ENCODE measurements at regions not wholly inside any gene's neighbourhood (a gene's known extent, or its start where the extent isn't known, plus 50 kb on each side); places are given as distances from the start of the nearest gene placed in this dataset.

- Mint-ChIP-seq H3K27ac (no peak overlapping the region), H3K4me1 (peaks cover 31% of the 10 kb centered on the region), H3K4me3 (no peak overlapping the region), H3K27me3 (ENCODE audit: insufficient read depth, low read depth, poor library complexity) (no peaks in the 10 kb centered on the region), H3K36me3 (ENCODE audit: low read depth) (no peaks in the 10 kb centered on the region), H3K9me3 (no peaks in the 10 kb centered on the region)
- H3K27ac ChIP-seq (ENCODE audit: low read depth), result no peak overlapping the region
- no peak for ATAC-seq
- TF ChIP-seq EZH2phosphoT487 (IDR thresholded peaks at IDR 0.05; ENCODE audit: unreplicated experiment) (no peak), POLR2AphosphoS5 (IDR thresholded peaks at IDR 0.05; ENCODE audit: low read depth) (no peak), NANOG (IDR thresholded peaks at IDR 0.05; ENCODE audit: borderline replicate concordance) (no peak), JUNB (IDR thresholded peaks at IDR 0.05; ENCODE audit: unreplicated experiment) (no peak), EZH2 (IDR thresholded peaks at IDR 0.05; ENCODE audit: low read depth, unreplicated experiment) (no peak), CREB1 (CRISPR knock-in tag; IDR thresholded peaks at IDR 0.05; ENCODE audit: low read depth) (no peak)
- TF ChIP-seq, protein P1, sequence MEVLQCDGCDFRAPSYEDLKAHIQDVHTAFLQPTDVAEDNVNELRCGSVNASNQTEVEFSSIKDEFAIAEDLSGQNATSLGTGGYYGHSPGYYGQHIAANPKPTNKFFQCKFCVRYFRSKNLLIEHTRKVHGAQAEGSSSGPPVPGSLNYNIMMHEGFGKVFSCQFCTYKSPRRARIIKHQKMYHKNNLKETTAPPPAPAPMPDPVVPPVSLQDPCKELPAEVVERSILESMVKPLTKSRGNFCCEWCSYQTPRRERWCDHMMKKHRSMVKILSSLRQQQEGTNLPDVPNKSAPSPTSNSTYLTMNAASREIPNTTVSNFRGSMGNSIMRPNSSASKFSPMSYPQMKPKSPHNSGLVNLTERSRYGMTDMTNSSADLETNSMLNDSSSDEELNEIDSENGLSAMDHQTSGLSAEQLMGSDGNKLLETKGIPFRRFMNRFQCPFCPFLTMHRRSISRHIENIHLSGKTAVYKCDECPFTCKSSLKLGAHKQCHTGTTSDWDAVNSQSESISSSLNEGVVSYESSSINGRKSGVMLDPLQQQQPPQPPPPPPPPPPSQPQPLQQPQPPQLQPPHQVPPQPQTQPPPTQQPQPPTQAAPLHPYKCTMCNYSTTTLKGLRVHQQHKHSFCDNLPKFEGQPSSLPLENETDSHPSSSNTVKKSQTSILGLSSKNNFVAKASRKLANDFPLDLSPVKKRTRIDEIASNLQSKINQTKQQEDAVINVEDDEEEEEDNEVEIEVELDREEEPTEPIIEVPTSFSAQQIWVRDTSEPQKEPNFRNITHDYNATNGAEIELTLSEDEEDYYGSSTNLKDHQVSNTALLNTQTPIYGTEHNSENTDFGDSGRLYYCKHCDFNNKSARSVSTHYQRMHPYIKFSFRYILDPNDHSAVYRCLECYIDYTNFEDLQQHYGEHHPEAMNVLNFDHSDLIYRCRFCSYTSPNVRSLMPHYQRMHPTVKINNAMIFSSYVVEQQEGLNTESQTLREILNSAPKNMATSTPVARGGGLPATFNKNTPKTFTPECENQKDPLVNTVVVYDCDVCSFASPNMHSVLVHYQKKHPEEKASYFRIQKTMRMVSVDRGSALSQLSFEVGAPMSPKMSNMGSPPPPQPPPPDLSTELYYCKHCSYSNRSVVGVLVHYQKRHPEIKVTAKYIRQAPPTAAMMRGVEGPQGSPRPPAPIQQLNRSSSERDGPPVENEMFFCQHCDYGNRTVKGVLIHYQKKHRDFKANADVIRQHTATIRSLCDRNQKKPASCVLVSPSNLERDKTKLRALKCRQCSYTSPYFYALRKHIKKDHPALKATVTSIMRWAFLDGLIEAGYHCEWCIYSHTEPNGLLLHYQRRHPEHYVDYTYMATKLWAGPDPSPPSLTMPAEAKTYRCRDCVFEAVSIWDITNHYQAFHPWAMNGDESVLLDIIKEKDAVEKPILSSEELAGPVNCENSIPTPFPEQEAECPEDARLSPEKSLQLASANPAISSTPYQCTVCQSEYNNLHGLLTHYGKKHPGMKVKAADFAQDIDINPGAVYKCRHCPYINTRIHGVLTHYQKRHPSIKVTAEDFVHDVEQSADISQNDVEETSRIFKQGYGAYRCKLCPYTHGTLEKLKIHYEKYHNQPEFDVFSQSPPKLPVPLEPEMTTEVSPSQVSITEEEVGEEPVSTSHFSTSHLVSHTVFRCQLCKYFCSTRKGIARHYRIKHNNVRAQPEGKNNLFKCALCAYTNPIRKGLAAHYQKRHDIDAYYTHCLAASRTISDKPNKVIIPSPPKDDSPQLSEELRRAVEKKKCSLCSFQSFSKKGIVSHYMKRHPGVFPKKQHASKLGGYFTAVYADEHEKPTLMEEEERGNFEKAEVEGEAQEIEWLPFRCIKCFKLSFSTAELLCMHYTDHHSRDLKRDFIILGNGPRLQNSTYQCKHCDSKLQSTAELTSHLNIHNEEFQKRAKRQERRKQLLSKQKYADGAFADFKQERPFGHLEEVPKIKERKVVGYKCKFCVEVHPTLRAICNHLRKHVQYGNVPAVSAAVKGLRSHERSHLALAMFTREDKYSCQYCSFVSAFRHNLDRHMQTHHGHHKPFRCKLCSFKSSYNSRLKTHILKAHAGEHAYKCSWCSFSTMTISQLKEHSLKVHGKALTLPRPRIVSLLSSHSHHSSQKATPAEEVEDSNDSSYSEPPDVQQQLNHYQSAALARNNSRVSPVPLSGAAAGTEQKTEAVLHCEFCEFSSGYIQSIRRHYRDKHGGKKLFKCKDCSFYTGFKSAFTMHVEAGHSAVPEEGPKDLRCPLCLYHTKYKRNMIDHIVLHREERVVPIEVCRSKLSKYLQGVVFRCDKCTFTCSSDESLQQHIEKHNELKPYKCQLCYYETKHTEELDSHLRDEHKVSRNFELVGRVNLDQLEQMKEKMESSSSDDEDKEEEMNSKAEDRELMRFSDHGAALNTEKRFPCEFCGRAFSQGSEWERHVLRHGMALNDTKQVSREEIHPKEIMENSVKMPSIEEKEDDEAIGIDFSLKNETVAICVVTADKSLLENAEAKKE (CRISPR knock-in tag; IDR thresholded peaks at IDR 0.05), result no peak
- TF ChIP-seq, protein P2, sequence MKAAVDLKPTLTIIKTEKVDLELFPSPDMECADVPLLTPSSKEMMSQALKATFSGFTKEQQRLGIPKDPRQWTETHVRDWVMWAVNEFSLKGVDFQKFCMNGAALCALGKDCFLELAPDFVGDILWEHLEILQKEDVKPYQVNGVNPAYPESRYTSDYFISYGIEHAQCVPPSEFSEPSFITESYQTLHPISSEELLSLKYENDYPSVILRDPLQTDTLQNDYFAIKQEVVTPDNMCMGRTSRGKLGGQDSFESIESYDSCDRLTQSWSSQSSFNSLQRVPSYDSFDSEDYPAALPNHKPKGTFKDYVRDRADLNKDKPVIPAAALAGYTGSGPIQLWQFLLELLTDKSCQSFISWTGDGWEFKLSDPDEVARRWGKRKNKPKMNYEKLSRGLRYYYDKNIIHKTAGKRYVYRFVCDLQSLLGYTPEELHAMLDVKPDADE (IDR thresholded peaks at IDR 0.05), result no peak
- H2AFZ ChIP-seq, result 0 out of 2 replicates have a peak overlapping the region, but pooled peaks have one; percentile 20
- no peaks in the 10 kb centered on the region for H3K27me3 ChIP-seq (ENCODE audit: insufficient read depth)
- no peaks in the 10 kb centered on the region for H4K20me1 ChIP-seq (replicated peaks; ENCODE audit: insufficient read depth)
- peaks cover 37% of the 10 kb centered on the region for H3K4me1 ChIP-seq (ENCODE audit: insufficient read depth)
- no peak overlapping the region for H3K4me3 ChIP-seq
- no peak for DNase-seq (ENCODE audit: low spot score)
- no peaks in the 10 kb centered on the region for H3K36me3 ChIP-seq (ENCODE audit: insufficient read depth)
- no peaks in the 10 kb centered on the region for H3K79me2 ChIP-seq (replicated peaks; ENCODE audit: insufficient read depth)
- 0 out of 2 replicates have a peak, but pooled peaks cover 2% of the 10 kb centered on the region for H3K9me2 ChIP-seq (ENCODE audit: insufficient read depth)
- no peak overlapping the region for H3K4me2 ChIP-seq
- no peaks in the 10 kb centered on the region for H3F3A ChIP-seq (replicated peaks; ENCODE audit: low read depth)
Measured at GRCh38 chr20:54356801-54357200, 118.6 kb upstream of the DOK5 start.

Measured in GM23338 (cell line).